DOHH2 (cell line): ENCODE measurements at regions not wholly inside any gene's neighbourhood (a gene's known extent, or its start where the extent isn't known, plus 50 kb on each side); places are given as distances from the start of the nearest gene placed in this dataset.

ENCODE experiments used
- EZH2phosphoT487 ChIP-seq: fragments of 200-600 bp; sonication (generic); IDR thresholded peaks from 2 replicates; pipeline ENCODE4 v1.6.1; 2017; ENCODE audit warnings: borderline replicate concordance, mild to moderate bottlenecking, antibody characterized with exemption, low read length, moderate library complexity, mixed read lengths
- TF ChIP-seq, protein P1 (sequence below): fragments of 200-600 bp; sonication (generic); IDR thresholded peaks from one replicate; pipeline ENCODE4 v1.5.1; 2014; ENCODE audit warnings: antibody characterized with exemption, mild to moderate bottlenecking, low read depth, low read length; ENCODE audit not compliant: poor library complexity, severe bottlenecking

DNA sequence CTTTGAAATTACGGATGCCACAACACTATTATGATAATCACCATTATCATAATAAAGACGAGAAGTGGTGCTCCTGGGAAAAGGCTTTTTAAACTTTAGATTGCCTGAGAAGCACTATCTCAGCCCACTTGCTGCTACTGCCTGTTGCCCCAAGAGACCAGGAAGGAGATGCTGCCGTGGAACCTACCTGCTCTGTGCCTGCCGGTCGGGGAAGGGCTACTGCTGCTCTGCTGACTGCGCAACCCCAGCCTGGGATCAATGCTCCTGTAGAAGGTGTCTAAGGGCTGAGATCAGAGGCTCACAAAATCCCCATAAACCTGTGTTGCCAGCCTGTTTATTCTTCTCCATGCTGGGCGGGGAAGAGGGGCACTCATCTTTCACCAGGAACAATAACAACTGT is 145.3 kb upstream of the VCX3B start:
- TF ChIP-seq, protein P1, sequence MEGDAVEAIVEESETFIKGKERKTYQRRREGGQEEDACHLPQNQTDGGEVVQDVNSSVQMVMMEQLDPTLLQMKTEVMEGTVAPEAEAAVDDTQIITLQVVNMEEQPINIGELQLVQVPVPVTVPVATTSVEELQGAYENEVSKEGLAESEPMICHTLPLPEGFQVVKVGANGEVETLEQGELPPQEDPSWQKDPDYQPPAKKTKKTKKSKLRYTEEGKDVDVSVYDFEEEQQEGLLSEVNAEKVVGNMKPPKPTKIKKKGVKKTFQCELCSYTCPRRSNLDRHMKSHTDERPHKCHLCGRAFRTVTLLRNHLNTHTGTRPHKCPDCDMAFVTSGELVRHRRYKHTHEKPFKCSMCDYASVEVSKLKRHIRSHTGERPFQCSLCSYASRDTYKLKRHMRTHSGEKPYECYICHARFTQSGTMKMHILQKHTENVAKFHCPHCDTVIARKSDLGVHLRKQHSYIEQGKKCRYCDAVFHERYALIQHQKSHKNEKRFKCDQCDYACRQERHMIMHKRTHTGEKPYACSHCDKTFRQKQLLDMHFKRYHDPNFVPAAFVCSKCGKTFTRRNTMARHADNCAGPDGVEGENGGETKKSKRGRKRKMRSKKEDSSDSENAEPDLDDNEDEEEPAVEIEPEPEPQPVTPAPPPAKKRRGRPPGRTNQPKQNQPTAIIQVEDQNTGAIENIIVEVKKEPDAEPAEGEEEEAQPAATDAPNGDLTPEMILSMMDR: no peak
- no peak for TF ChIP-seq EZH2phosphoT487
